NCI-H345 treated with DMSO at 0.1 percent for 48 hours (cell line): ENCODE measurements at regions not wholly inside any gene's neighbourhood (a gene's known extent, or its start where the extent isn't known, plus 50 kb on each side); places are given as distances from the start of the nearest gene placed in this dataset.

Experiments
- DNase-seq: peaks from one replicate; lab custom pipeline; 2025; ENCODE audit not compliant: unreplicated experiment; lab: John Stamatoyannopoulos, UW

- DNase-seq, result no peak
Measured at GRCh38 chr20:60465993-60466686, 507.9 kb downstream of the CDH26 start.

DNA sequence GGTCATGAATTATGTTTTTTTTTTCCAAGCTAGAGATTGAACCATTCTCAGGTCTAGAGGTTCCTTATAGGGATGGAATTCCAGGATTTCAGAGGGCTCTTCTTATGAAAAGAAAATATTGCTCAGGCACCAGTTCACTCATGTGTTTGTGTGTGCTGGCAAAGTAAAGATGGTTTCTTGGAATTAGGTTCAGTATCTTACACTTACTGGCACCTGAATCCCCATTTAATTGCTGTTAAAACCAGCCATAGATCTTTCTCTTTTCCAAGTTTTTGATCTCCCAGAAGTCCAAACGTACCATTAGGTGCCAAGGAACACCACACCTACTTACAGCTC lies 508.4 kb downstream of the CDH26 start:
- no peak for DNase-seq

GRCh38 chr20:60467078-60467477 lies 508.9 kb downstream of the CDH26 start:
- DNase-seq, result no peak

- DNase-seq, result no peak
Measured at GRCh38 chr20:60467771-60468170, 509.5 kb downstream of the CDH26 start.

GRCh38 chr20:60469829-60470228 lies 511.6 kb downstream of the CDH26 start:
- no peak for DNase-seq

DNA sequence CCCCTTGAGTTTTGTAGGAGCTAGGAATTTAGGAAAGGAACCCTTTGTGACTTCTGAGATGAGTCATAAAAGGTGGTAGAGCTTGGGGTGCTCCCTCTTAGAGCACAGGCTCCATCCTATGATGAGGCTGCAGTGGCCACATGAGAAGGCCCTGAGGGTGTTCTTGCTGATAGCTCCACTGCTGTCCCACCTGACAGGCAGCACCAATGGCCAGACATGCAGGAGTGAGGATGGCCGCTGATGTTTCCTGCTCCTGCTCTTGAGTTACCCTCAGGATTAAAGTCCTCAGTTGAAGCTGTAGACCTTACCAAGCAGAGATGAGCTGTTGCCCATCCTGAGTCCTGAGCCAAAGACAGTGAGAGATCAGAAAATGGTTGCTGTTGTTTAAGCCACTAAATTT lies 512.1 kb downstream of the CDH26 start:
- no peak for DNase-seq

DNA sequence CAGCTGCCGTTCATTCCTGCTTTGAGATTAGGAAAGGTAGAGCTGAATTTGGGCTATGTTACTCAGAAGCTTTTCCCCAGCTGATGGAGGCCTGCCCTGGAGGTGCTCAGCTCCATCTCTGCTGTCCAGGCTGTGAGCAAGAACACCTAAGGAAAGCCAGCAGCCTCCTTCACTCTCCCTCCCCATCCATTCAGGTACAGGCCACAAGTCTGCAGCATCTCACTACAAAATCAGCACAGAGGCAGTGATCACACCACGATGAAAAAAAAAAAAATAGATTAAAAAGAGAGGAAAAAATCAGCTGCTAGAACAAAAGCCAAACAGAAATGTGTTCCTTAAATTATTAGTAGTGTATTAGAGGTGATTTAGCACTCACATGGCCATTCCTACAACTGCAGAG lies 515.0 kb downstream of the CDH26 start:
- DNase-seq, result no peak

DNA sequence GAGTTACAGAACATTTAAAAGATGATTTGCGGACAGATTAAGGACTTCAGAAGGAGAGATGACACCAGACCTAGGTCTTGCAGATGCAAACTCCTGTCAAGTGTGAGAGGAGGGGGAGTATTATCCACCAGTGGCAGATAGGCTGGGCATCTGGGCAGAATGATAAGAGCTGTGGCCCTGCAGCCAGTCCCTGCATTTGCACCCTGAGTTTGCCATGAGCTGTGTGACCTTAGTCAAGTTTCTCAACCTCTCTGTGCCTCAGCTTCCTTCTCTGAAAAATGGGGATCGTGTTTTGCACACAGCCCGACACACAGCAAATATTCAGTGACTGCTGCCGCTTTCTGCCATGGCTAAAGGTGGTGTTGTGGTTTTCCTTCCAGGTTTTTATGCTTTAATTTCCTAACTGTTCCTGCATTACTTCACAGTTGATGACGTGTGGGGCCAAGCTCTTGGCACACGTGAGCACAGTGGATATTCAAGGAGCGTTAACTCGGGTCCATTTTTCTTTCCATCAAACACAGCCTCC lies 516.2 kb downstream of the CDH26 start:
- no peak for DNase-seq

DNA sequence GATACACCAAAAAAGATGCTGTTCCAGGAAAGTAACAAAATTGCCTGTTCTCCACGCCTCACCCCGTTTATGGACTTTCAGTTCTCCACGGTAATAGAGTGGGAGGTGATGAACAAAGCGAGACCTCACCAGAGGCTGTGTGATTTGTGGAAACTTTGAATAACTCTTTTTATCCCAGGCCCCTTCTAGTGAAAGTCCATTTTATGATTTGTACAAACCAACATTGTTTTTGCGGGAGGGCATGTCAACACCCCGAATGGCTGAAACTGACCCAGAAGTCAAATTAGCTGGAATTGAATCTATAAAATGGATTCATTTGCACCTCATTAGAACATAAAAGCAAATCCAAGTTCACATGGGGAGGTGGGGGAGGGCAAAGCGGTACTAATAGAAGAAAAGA lies 517.8 kb downstream of the CDH26 start:
- no peak for DNase-seq

- no peak for DNase-seq
Measured at GRCh38 chr20:60477958-60478357, 519.7 kb downstream of the CDH26 start.

GRCh38 chr20:60478533-60478932 lies 520.3 kb downstream of the CDH26 start:
- DNase-seq, result no peak

- no peak for DNase-seq
Measured at GRCh38 chr20:60480950-60481742, 522.9 kb downstream of the CDH26 start.

DNA sequence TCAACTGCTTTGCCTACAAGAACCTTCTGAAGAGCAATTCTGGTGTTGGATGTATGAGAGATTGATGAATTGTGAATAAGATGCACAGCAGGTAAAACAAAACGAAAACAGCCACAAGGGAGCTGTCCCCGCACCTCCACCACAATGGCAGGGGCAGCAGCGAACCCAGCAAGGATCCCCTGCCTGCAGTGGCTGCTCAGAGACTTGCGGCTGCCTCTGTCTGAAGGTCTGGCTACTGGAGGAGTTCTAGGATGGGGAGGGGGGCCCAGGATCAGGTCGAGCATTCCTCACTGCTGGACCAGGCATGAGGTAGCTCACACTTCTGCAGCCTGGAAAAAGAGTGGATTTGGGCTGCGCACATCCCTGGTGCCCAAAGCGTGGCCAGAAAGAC lies 523.5 kb downstream of the CDH26 start:
- no peak for DNase-seq

GRCh38 chr20:60482221-60483008 lies 524.2 kb downstream of the CDH26 start:
- no peak for DNase-seq

- DNase-seq, result no peak
Measured at GRCh38 chr20:60483371-60483770, 525.1 kb downstream of the CDH26 start.

GRCh38 chr20:60484316-60484715 lies 526.1 kb downstream of the CDH26 start:
- DNase-seq, result no peak

- DNase-seq, result no peak
Measured at GRCh38 chr20:60485012-60485760, 527.0 kb downstream of the CDH26 start.

GRCh38 chr20:60486315-60486714 lies 528.1 kb downstream of the CDH26 start:
- DNase-seq, result no peak

- no peak for DNase-seq
Measured at GRCh38 chr20:60486937-60487336, 528.7 kb downstream of the CDH26 start.

DNA sequence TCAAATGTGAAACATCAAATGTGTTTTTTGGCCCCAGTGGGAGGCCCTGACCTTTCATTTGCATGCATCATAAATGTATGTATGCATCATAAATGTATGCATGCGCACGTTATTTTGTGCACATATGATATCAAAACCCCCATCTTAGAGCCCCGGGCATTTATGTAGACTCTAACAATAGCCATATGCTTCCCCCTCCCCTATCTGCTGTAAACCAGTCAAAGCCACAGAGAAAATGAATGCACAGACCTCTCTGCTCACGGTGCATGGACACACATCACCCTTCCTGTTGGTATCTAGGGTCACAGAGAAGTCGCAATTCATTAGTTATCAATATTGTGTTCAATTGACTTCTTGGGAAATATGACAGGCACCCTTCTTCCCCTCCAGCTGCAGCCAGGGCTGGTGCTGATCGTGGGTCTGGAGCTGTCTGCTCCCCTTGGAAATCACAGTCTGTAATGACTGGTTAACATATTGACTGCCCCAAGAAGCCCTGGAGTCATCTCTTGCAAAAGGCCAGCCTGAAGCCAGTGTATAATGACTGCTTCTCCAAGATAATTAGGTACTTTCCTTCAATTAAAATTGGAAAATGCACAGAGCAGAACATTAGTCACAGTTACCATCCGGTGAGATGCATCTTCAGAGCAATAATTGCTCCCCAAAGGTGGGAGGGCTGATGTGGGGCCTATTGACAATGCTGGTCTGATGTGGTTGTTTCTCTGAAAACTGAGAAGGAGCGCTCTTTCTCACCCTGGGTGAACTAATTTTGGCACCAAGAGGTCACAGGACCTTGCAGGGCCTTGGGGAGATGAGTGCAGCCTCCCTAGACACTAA lies 532.2 kb downstream of the CDH26 start:
- DNase-seq, result no peak
